Femur (tissue), 1 donor: ENCODE measurements at regions not wholly inside any gene's neighbourhood (a gene's known extent, or its start where the extent isn't known, plus 50 kb on each side); places are given as distances from the start of the nearest gene placed in this dataset.
A peak's percentile ranks its signal among the peaks of the same experiment; 100 is the strongest.
"Not testable (repeated sequence)": the region's sequence is repeated elsewhere in the genome, so short reads cannot be mapped to it uniquely, and the experiment has no call there.

ENCODE experiments used
- DNase-seq: peaks from one replicate; pipeline ENCODE4 v3.0.0-alpha.2; 2017

DNA sequence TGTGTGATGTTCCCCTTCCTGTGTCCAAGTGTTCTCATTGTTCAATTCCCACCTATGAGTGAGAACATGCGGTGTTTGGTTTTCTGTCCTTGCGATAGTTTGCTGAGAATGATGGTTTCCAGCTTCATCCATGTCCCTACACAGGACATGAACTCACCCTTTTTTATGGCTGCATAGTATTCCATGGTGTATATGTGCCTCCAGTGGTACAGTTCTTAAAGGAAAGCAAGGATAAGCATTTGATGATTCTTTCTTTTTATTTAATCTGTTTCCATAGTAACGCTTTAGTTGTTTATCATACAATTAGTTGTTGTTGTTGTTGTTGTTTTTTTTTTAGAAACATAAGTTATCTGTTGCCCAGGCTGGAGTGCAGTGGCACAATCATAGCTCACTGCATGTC is 133.1 kb downstream of the TSEN15 start:
- DNase-seq = not testable (repeated sequence)

DNA sequence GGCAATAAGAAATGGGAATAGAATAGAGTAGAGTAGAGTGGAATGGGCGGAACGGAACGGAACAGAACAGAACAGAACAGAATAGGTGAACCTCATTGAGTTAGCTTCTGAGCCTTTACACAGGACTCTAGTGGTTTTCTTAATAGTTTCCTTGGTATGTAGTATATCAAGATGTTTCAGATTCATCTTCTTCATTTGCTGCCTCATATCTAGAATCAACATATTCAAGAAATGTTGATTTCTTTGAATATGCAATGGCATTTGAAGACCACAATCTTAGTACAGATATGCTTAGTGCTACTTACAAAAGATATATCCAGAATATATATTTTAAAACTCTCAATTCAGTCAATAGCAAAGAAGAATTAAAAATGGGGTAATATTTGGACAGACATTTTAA is 133.8 kb downstream of the TSEN15 start:
- DNase-seq = no peak

DNA sequence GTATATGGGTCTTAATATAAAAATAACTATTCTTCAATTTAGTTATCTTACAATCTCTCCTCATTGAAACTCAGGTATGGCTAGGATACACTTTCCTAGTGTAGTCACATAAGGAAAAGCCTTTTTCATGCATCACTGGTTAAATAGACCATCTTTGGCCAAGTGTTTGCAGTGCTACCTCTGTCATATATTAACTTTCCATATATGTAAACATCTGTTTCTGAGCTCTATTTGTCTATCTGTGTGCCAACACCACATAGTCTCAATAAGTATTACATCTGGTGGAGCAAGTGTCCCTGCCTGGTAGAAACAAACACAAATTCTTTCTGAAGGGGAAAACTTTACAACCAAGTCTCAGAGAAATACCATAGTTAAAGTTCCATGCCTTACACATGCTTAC is 134.6 kb downstream of the TSEN15 start:
- DNase-seq = no peak

DNA sequence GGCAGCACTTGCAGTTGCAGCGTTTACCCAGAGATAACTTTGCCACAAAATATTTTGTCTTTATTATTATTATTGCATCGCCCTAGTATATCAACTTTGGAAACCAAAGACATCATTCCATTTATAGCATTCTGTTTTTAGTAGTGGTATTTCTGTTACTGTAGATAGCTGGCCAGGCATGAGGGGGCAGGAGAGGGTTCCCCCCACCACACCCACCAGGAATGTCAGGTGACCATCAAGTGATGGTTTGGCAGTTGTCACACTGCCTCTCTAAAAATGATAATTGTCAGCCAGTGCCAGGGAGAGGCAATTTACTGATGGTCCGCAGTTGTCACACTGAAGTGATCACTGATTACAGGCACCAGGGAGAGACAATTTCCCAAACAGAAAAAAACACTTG is 135.6 kb downstream of the TSEN15 start:
- DNase-seq = no peak

DNA sequence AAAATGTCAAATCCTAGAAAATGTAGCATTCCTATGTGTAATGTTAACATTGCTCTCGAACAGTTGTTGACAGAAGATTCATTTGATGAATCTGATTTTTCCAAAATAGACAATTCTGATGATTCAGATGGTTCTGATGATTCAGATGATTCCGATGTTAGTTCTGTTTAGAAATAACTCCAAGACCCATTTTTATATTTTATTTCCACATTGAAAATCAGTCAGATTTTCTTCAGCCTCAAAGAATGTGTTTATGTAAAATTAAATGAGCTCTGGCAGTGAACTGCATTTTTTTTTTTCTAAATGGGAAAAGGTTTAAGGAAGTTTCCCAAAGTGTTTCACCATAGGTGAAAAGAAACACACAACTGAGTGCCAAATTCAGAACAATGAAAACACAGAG is 136.5 kb downstream of the TSEN15 start:
- DNase-seq = no peak

DNA sequence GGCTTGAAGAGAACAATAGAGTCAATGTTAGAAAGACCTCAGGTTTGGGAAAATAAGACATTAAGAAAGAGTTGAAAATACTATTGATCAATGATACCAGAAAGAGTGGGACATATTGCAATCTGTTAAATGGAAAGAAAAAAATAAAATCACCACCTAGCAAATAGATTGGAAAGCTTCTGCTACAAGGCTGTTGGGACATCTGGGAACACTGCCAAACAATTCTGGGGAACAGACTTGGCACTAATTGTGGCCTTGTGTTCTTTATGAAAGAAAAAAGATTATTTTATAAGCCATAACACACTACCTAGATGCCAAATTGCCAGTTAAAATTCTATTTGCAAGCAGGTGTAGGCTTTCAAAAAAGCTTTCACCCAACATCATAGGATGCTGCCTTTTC is 137.8 kb downstream of the TSEN15 start:
- no peak for DNase-seq

DNA sequence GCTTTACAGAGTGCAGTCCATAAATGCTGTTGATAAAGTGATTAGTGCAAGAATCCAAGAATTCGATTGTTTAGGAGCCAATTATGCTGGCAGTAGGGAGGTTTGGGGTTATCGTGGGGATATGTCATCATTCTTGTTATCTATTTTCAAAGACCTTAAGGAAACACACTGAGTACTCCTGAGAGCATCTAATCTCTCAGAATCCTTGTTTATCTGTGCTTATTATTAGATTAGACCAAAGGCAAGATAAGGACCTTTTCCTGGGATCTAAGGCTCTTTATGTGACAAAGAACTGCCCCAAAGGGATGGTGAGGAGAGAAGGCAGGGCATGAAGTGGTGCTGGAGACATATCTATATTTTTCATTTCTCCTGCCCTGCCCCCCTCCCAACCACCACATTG is 139.1 kb downstream of the TSEN15 start:
- DNase-seq = no peak

DNA sequence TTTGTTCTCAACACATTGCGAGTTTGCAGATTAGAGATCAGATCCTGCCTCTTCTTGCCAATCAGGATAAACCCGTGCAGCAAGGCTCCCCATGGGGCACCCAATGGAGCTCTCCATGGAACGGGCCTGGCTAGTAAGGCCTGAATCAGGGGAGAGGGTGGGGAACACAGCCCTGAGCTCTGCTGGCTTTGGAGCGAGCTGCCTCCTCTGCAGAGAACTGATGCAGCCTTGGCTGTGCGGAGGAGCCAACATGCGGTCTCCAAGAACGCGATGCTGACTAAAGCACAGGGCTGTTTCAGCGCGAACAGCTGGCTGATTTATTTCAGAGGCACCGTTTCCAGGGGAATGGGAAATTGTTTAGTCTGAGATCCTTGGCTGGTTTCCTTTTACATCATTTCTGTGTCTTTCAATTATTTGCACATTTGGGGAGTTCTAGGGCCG is 139.7 kb downstream of the TSEN15 start:
- DNase-seq = peak; percentile 93

DNA sequence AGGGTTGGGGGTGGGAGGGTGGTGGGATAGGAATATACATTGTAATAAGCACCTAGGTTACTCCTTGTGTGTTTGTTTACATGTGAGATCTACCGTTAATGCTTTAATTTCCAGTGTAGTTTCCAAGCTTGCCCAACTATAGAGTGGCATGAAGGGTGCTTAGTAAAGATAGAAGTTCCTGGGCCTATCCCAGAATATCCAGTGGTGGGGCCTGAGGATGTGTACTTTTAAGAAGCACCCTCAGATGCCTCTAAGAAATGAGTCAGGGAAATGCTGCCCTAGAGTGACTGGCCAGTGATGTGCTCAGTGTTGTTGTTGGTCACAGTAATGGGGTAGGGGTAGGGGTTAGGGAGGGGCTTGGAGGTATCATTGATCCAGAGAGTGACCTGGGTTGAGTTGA is 141.3 kb downstream of the TSEN15 start:
- no peak for DNase-seq

DNA sequence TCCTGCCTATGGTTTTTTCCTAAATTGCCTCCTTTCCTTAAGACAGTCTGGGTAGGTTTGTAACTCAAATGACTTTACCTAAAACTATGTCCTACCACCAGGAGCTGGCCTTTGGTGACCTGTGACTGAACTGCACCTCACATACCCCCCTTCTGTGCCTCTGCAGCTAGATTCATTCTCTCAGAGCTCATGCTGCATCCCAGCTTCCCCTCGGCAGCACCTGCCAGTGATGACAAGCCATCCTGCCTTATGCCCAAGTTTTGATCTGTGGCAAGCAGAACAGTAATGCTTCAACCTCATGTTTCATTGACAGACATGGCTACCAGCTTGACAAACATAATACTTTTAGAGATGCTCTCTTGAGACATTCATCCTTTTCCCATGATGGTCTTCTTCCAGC is 141.9 kb downstream of the TSEN15 start:
- no peak for DNase-seq

DNA sequence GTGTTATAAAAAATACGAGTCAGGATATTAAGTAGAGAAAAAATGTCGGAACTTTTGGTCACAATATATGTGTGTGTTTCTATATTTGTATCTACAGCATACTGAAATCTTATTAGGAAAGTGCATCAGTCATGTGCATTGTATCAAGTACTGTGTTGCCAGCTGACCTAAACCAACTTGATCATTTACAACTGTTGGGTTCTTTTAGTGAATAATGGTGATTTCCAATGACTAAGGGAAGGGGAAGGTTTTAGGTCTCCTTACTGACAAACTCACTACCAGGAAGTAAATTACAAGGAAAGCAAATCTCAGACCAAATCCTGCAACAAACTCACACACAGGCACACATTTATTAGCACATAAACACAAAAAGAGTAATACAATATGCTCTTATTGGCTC is 142.7 kb downstream of the TSEN15 start:
- DNase-seq = no peak

DNA sequence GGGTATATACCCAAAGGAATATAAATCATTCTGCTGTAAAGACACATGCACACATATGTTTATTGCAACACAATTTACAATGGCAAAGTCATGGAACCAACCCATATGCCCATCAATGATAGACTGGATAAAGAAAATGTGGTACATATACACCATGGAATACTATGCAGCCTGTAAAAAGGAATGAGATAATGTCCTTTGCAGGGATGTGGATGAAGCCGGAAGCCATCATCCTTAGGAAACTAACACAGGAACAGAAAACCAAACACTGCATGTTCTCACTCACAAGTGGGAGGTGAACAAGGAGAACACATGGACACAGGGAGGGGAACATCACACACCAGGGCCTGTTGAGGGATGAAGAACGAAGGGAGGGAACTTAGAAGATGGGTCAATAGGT is 144.2 kb downstream of the TSEN15 start:
- DNase-seq = not testable (repeated sequence)

DNA sequence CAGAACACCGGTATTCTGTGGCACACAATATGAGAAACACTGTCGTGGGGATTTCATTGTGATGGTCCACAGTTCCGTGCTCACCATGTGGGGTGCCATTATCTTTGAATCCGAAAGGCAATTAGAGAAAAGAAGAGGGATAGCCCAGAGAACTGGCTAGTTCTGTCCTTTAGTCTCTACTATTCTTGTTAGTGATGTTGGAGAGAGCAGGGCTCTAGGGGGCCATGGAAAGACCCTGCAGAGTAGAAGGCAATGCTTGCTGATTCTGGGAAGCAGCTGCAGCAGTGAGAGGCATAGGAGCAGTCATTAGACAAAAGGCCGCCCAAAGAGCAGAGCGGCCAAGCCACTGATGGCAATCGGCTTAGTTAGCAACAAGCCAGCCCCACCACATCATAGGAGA is 146.3 kb downstream of the TSEN15 start:
- no peak for DNase-seq

DNA sequence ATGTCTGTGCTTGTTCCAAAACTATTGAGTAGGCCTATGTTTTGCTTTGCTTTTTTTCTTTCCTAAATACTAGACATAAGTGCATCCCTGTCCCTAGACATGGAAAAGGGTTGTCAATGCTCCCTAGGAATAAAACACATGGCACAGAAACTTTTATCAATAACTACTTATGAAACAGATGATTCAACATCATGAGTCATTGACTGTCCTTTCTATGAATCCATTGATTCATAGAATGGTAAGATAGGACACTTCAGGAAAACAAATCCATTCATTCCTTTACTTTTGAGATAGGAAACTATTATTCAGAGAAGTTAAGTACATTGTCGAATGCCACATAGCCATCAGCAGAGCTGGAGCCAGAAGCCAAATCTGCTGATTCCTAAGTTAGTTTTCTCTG is 147.5 kb downstream of the TSEN15 start:
- no peak for DNase-seq

DNA sequence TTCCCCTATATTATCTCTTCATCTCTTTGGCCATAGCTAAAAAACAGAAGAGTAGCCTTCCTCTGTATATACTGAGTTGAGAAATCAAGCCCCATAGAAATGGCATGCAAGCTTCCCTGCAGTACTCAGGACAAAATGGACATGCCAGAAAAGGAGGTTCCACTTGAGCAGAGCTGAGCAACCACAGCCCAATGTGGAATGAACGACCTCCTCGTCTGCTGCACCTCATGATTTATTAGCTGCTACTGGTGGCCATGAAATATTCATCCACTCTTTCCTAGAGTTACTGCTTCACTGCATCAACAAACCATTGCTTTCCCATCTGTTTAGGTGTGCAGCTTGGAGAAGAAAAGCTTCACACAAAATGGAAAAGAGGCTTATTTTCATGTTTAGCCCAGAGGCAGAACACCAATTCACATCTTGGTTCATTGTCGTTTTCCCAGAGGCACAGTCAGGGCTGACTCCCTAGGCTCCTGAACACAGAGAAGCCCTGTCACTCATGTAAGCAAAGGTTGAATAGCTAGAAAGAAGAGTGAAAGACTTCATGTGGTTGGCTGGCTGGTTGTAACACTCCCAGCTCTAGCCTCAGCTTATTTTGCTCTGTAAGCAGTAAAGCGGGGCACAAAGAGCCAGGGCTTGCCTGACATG is 148.0 kb downstream of the TSEN15 start:
- DNase-seq = no peak

DNA sequence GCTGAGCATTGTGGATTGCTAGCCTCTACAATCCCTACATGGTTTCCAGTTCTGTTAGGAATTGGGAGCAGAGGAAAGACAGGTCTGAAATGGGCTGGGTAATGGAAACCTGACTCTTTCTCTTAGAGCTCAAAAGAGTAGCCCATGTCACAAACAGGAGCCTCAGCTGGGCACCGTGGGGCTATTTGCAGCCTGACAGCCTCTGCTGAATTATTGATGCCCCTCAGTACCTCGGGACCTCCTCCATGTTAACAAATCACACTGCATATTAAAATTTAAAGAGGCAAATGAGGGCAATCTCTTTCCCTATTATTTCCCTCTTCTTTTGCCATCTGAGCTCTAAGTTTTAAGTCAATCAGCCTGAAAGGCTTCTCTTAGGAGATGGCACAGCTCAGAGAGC is 157.1 kb downstream of the TSEN15 start:
- no peak for DNase-seq

DNA sequence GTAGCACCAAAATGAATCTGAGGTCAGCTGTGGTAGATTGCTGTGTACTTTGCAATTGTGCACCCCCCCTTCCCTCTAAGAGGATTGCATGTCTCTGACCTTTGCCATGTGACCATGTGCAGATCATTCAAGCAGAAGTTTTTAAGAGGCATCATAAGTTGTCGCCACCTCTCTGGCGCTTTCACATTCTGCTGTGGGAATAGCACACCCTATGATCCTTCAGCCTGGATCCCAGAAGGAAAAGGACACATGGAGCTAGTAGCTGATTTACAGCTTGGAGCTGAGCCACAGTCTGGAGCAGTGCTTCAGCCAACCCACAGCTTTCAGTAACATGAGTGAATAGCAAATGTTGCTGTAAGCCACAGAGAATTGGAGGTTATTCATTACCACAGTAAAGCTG is 158.5 kb downstream of the TSEN15 start:
- DNase-seq = peak; percentile 77

DNA sequence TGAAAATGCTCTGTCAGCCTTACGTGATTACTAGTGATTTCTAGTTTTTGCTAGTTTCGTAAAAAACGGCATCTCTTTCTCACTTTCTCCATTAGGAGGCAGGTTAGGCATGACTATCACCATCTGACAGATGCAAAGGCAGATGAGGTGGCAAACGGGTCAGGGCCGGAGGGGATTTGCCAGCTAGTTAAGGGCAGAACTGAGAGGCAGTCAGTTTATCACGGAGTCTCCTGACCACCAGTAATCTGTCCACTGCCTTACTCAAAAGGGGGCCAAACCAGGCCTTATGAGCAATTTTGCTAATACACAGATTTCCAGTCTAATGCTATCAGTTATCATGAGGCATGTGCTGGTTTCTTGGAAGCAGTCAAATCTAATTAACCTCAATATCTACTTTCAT is 159.3 kb downstream of the TSEN15 start:
- DNase-seq = no peak

DNA sequence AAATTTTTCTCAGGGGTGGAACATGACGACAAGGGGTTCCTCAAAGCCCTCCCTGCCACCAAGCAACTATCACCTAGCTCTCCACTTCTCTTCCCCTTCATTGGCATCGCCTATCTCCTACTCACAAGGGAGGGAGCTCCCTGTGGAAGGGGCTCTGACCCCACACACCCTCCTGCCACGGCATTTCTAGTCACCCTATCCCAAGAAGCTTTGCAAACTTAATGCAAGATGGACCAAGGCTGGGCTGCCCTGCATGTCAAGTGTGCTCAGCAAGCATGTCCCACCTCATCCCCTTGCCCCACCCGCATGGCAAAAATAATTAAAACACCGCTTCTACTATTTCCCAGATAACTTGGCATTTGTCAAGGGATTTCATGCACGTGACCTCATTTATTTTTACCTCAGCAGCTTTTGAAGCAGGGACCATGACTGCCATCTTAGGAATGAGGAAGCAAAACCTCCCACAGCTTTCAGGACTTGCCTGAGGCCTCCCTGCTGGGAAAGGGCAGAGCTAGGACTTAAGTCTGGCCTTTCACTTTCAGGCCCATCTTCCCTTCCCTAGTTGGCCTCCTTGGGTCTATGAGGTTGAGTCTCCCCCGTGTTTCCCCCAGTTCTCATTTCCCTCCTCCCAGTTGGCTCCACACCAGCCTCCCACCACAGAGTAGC is 161.3 kb downstream of the TSEN15 start:
- DNase-seq = no peak

DNA sequence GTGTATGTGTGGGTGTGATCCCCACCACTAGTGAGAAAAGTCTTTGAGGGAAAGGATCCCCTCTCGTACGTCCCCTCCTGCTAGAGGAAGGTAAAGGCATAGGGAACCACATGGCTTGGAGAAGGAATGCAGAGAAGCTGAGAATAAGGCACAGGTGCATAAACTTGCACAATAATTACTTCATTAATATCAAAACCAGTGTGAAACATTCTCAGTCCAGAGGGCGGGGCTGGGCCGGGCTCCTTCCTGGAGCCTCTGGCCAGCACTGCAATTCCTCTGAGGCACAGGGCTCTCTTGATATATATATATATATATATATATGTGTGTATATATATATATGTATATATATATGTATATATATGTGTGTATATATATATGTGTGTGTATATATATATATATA is 162.6 kb downstream of the TSEN15 start:
- no peak for DNase-seq

DNA sequence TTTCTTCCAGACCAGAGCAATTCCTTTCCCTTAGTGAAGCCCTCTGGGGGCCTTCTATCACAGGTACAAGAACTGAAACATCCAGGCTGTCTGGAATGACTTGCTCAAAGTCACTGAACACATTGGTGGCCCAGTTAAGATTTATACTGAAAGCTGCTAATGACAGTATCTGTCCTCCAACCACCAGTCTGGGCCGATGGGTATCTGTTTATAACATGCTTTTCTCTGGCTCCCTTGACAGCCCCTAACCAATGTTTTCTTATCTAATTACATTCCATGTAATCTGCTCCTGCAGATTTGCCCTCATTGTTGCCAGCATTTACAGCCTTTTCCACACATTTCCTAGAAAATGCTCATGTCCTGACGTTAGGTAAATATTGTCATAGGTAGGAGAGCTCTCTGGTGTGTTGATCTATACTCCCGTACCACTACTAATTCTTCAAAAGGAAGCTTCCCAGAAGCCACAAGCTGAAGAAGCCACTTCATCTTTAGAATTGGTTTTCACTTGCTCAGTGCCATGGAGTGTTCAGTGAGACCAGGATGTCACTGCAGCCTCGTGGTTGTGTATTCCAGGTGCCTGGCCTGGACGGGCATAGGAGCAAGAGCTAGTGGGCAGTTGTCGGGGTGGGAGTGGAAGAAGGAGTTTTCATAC is 163.9 kb downstream of the TSEN15 start:
- DNase-seq = no peak

DNA sequence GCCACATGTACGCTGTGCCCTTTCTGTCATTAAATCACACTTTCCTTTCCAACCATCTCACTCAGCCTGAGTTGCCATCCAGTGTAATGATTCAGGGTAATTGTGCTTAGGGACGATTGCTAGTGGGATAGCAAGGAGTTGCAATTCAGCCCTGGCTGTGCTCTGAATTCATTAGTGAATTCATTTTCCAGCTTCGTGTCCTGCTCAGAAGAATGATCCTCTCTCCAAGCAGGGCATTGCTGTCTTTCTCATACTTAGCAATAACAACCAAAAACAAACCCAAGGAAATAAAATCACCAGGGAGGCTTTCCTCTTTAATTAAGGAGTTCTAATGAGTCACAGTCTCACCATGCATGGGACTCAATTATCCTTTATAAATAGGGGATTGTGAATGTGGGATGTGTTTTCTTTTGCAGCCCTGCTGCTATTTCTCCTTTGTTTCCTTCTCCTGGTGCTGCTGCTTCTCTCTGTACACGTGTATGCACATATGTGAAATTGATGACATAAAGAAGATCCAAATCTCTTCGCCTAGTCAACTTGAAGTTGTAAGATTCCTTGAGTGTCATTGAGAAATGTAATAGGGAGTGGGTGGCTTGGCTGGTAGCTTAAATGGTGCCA is 167.0 kb downstream of the TSEN15 start:
- no peak for DNase-seq

DNA sequence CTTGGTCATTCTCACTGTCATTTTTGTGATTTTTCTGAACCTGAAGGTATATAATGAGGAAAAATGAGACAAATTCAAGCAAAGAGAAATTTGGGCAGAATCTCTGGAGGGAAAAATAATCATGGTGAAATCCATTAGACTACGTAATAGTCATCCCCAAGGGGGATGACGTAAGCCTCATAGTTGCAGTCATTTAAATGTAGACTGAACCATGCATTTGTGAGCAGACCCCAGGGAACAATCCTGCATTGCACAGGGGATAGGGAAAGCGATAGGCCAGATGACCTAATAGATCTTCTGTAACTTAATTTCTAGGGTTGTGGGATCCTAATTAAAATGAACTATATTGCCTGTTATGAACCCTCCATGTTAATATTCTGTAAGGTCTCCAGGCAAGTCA is 167.4 kb upstream of the C1orf21 start:
- DNase-seq = no peak

DNA sequence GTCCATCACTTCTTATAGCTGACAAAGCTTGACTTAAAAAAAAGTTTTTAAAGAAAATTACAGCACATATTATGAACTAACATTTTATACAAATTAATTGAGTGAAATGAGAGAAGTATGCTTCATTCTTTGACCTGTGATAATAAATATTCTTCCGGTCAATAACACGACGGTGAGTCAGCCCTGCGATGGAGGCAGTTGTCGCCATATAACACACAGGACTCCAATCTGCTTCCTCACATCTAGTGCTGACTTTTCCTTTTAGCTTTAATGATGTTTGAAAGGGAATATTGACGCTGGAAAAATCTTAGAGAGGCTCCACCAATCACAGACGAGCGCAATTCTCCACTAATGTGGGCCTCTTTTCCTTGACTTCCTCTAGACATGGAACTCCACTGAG is 166.9 kb upstream of the C1orf21 start:
- DNase-seq = no peak
